SK-N-SH treated with all-trans-retinoic acid at 6 μM for 48 hours (cell line): ENCODE measurements at regions not wholly inside any gene's neighbourhood (a gene's known extent, or its start where the extent isn't known, plus 50 kb on each side); places are given as distances from the start of the nearest gene placed in this dataset.

Experiments used
- CSDC2 ChIP-seq: fragments of 250-450 bp; sonication (Bioruptor Pico); IDR thresholded peaks from 2 replicates; pipeline ENCODE4 v1.5.0; 2020; ENCODE audit warnings: mild to moderate bottlenecking, moderate library complexity
- TOX ChIP-seq: fragments of 250-450 bp; sonication (Bioruptor Pico); IDR thresholded peaks from 2 replicates; pipeline ENCODE4 v1.8.0; 2021; ENCODE audit warnings: mild to moderate bottlenecking, moderate library complexity, borderline replicate concordance
- ZFP3 ChIP-seq: fragments of 250-450 bp; sonication (Bioruptor Pico); IDR thresholded peaks from 2 replicates; pipeline ENCODE4 v1.5.0; 2020; ENCODE audit warnings: mild to moderate bottlenecking, moderate library complexity
- ZFP30 ChIP-seq: fragments of 450-650 bp; formaldehyde crosslinking; IDR thresholded peaks from 2 replicates; pipeline ENCODE4 v1.5.0; 2022; ENCODE audit warnings: mild to moderate bottlenecking, moderate library complexity
- ZNF8 ChIP-seq: fragments of 450-650 bp; formaldehyde crosslinking; IDR thresholded peaks from 2 replicates; pipeline ENCODE4 v1.5.0; 2020; ENCODE audit warnings: mild to moderate bottlenecking, moderate library complexity
- TF ChIP-seq, protein P1 (sequence below): fragments of 250-450 bp; sonication (Bioruptor Pico); IDR thresholded peaks from 2 replicates; pipeline ENCODE4 v1.5.1; 2020; ENCODE audit warnings: low read depth, mild to moderate bottlenecking, moderate library complexity
- TF ChIP-seq, protein P2 (sequence below): fragments of 250-450 bp; sonication (Bioruptor Pico); IDR thresholded peaks from 2 replicates; pipeline ENCODE4 v1.5.1; 2021; ENCODE audit warnings: mild to moderate bottlenecking, moderate library complexity

DNA sequence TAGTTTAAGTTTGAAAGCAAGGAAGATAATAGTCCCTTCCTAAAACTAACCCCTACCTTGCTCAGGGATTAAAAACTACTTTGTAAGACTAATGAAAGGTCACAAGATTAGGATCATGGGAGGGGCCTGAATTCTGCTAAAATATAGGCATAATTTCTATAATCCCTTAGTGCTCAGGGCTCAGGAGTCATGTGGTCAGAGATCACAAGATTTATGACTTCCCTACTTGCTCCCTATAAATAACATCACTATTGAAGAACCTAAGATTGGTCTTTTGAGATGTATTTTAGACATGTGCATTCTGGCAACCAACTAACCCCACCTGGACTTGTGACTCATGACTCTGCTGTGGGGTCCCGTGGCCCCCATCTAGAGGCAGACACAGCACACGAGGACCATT is 81.1 kb downstream of the STMND1 start:
- TF ChIP-seq, protein P1, sequence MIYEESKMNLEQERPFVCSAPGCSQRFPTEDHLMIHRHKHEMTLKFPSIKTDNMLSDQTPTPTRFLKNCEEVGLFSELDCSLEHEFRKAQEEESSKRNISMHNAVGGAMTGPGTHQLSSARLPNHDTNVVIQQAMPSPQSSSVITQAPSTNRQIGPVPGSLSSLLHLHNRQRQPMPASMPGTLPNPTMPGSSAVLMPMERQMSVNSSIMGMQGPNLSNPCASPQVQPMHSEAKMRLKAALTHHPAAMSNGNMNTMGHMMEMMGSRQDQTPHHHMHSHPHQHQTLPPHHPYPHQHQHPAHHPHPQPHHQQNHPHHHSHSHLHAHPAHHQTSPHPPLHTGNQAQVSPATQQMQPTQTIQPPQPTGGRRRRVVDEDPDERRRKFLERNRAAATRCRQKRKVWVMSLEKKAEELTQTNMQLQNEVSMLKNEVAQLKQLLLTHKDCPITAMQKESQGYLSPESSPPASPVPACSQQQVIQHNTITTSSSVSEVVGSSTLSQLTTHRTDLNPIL (CRISPR knock-in tag): no peak
- TF ChIP-seq CSDC2 (CRISPR knock-in tag) (no peak), ZFP3 (CRISPR knock-in tag) (no peak), TOX (CRISPR knock-in tag) (no peak), ZNF8 (no peak), ZFP30 (no peak)
- TF ChIP-seq, protein P2, sequence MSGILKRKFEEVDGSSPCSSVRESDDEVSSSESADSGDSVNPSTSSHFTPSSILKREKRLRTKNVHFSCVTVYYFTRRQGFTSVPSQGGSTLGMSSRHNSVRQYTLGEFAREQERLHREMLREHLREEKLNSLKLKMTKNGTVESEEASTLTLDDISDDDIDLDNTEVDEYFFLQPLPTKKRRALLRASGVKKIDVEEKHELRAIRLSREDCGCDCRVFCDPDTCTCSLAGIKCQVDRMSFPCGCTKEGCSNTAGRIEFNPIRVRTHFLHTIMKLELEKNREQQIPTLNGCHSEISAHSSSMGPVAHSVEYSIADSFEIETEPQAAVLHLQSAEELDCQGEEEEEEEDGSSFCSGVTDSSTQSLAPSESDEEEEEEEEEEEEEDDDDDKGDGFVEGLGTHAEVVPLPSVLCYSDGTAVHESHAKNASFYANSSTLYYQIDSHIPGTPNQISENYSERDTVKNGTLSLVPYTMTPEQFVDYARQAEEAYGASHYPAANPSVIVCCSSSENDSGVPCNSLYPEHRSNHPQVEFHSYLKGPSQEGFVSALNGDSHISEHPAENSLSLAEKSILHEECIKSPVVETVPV (CRISPR knock-in tag): no peak
